SU-DHL-6 (cell line): ENCODE measurements at regions not wholly inside any gene's neighbourhood (a gene's known extent, or its start where the extent isn't known, plus 50 kb on each side); places are given as distances from the start of the nearest gene placed in this dataset.

ENCODE experiments used
- H2AFZ ChIP-seq: fragments of 200-600 bp; sonication (generic); 2 replicates; pipeline ENCODE4 v1.6.1; 2014; ENCODE audit warnings: low read depth, mild to moderate bottlenecking, moderate library complexity, mixed read lengths, antibody characterized with exemption, low read length; ENCODE audit not compliant: severe bottlenecking
- H3F3A ChIP-seq: fragments of 200-600 bp; shearing (Covaris generic); 2 replicates; pipeline ENCODE4 v1.6.0; 2016; ENCODE audit warnings: antibody characterized with exemption, mild to moderate bottlenecking; ENCODE audit not compliant: insufficient read depth
- H3K27ac ChIP-seq: fragments of 200-600 bp; sonication (generic); 2 replicates; pipeline ENCODE4 v1.5.1; 2016; ENCODE audit warnings: low read depth, mild to moderate bottlenecking, low read length, moderate library complexity, mixed read lengths
- H3K27me3 ChIP-seq: fragments of 200-600 bp; sonication (generic), shearing (Covaris generic); 2 replicates; pipeline ENCODE4 v1.6.0; 2014; ENCODE audit warnings: mild to moderate bottlenecking, low read length
- H3K36me3 ChIP-seq: fragments of 200-600 bp; sonication (generic); 2 replicates; pipeline ENCODE4 v1.6.1; 2014; ENCODE audit warnings: mild to moderate bottlenecking, low read length, mixed read lengths
- H3K4me2 ChIP-seq: fragments of 300-600, 200-600 bp; shearing (Covaris generic), sonication (generic); 2 replicates; pipeline ENCODE4 v1.6.0; 2014; ENCODE audit warnings: low read length, low read depth, mild to moderate bottlenecking; ENCODE audit not compliant: poor library complexity, severe bottlenecking
- H3K4me3 ChIP-seq: fragments of 200-600 bp; sonication (generic); 2 replicates; pipeline ENCODE4 v1.5.1; 2014; ENCODE audit warnings: antibody characterized with exemption, low read length, mild to moderate bottlenecking, mixed read lengths; ENCODE audit not compliant: insufficient read depth, poor library complexity, severe bottlenecking
- H3K79me2 ChIP-seq: fragments of 200-600 bp; sonication (generic); 2 replicates; pipeline ENCODE4 v1.6.1; 2014; ENCODE audit warnings: mild to moderate bottlenecking, low read length, moderate library complexity; ENCODE audit not compliant: insufficient read depth
- H3K9ac ChIP-seq: fragments of 200-600 bp; sonication (generic); 2 replicates; pipeline ENCODE4 v1.7.0; 2014; ENCODE audit warnings: mild to moderate bottlenecking, low read length
- H3K9me2 ChIP-seq: fragments of 200-600 bp; sonication (generic); replicated peaks from 2 replicates; pipeline ENCODE4 v1.6.1; 2014; ENCODE audit warnings: low read length; ENCODE audit not compliant: insufficient read depth
- H3K9me3 ChIP-seq: fragments of 200-600 bp; sonication (generic); 2 replicates; pipeline ENCODE4 v1.6.1; 2014; ENCODE audit warnings: low read length, mixed read lengths; ENCODE audit not compliant: insufficient read depth
- H4K20me1 ChIP-seq: fragments of 200-600 bp; sonication (generic); 2 replicates; pipeline ENCODE4 v1.6.1; 2014; ENCODE audit warnings: low read depth, mild to moderate bottlenecking, antibody characterized with exemption, low read length, moderate library complexity, mixed read lengths
- CTCF ChIP-seq: fragments of 200-600 bp; sonication (generic); IDR thresholded peaks from one replicate; pipeline ENCODE4 v1.5.1; 2017; ENCODE audit warnings: antibody characterized with exemption, mild to moderate bottlenecking, low read length, moderate library complexity; ENCODE audit not compliant: insufficient read depth, poor library complexity, severe bottlenecking
- EZH2phosphoT487 ChIP-seq: fragments of 200-600 bp; sonication (generic), shearing (Covaris generic); conservative IDR thresholded peaks from 2 replicates; pipeline ENCODE4 v1.6.1; 2018; ENCODE audit warnings: mild to moderate bottlenecking, antibody characterized with exemption, low read length, moderate library complexity, mixed read lengths

- H3K79me2 ChIP-seq = no peaks in the 10 kb centered on the region
- H3K4me2 ChIP-seq = no peak overlapping the region
- TF ChIP-seq CTCF (no peak), EZH2phosphoT487 (no peak)
- no peaks in the 10 kb centered on the region for H3K9me2 ChIP-seq
- no peaks in the 10 kb centered on the region for H4K20me1 ChIP-seq
- no peaks in the 10 kb centered on the region for H3F3A ChIP-seq
- H3K4me3 ChIP-seq = no peak overlapping the region
- H3K9me3 ChIP-seq = no peaks in the 10 kb centered on the region
- no peak overlapping the region for H2AFZ ChIP-seq
- no peak overlapping the region for H3K27ac ChIP-seq
- no peaks in the 10 kb centered on the region for H3K36me3 ChIP-seq
- no peaks in the 10 kb centered on the region for H3K27me3 ChIP-seq
- H3K9ac ChIP-seq = no peak overlapping the region
Observed at GRCh38 chr10:129288999-129289584, 177.9 kb upstream of the MGMT start.

- no peaks in the 10 kb centered on the region for H3K27me3 ChIP-seq
- H3K9me3 ChIP-seq = no peaks in the 10 kb centered on the region
- H3K9ac ChIP-seq = no peak overlapping the region
- H3K79me2 ChIP-seq = no peaks in the 10 kb centered on the region
- H3F3A ChIP-seq = no peaks in the 10 kb centered on the region
- no peak overlapping the region for H3K27ac ChIP-seq
- H3K36me3 ChIP-seq = no peaks in the 10 kb centered on the region
- no peaks in the 10 kb centered on the region for H3K9me2 ChIP-seq
- no peak for TF ChIP-seq EZH2phosphoT487
- no peak for TF ChIP-seq CTCF
- H3K4me2 ChIP-seq = no peak overlapping the region
- no peak overlapping the region for H3K4me3 ChIP-seq
- H4K20me1 ChIP-seq = no peaks in the 10 kb centered on the region
- no peak overlapping the region for H2AFZ ChIP-seq
Observed at GRCh38 chr10:129293991-129294700, 172.9 kb upstream of the MGMT start.

GRCh38 chr10:129294944-129295343, 172.1 kb upstream of the MGMT start:
- no peaks in the 10 kb centered on the region for H4K20me1 ChIP-seq
- no peak overlapping the region for H2AFZ ChIP-seq
- H3K36me3 ChIP-seq = no peaks in the 10 kb centered on the region
- H3K4me3 ChIP-seq = no peak overlapping the region
- TF ChIP-seq EZH2phosphoT487 (no peak), CTCF (no peak)
- H3K4me2 ChIP-seq = no peak overlapping the region
- no peaks in the 10 kb centered on the region for H3K27me3 ChIP-seq
- H3K9ac ChIP-seq = no peak overlapping the region
- H3K9me3 ChIP-seq = no peaks in the 10 kb centered on the region
- H3K27ac ChIP-seq = no peak overlapping the region
- H3K79me2 ChIP-seq = no peaks in the 10 kb centered on the region
- H3K9me2 ChIP-seq = no peaks in the 10 kb centered on the region
- no peaks in the 10 kb centered on the region for H3F3A ChIP-seq
